GM21529 (cell line): ENCODE measurements at regions not wholly inside any gene's neighbourhood (a gene's known extent, or its start where the extent isn't known, plus 50 kb on each side); places are given as distances from the start of the nearest gene placed in this dataset.
"Not testable (repeated sequence)": the region's sequence is repeated elsewhere in the genome, so short reads cannot be mapped to it uniquely, and the experiment has no call there.

Experiments used
- ATAC-seq: cut with Tn5 transposase; IDR thresholded peaks from one replicate; pipeline ENCODE4 v1.9.1; 2021; ENCODE audit not compliant: unreplicated experiment

- not testable (repeated sequence) for ATAC-seq
These were observed 175.2 kb upstream of the PLGLB1 start for GRCh38 chr2:87196720-87197388.

GRCh38 chr2:87198422-87198821, 176.8 kb upstream of the PLGLB1 start:
- ATAC-seq: not testable (repeated sequence)

- not testable (repeated sequence) for ATAC-seq
These were observed 177.6 kb upstream of the PLGLB1 start for GRCh38 chr2:87199228-87199627.

- ATAC-seq: not testable (repeated sequence)
These were observed 183.0 kb upstream of the PLGLB1 start for GRCh38 chr2:87204569-87205147.

GRCh38 chr2:87212938-87213337, 191.3 kb upstream of the PLGLB1 start:
- ATAC-seq: not testable (repeated sequence)

- not testable (repeated sequence) for ATAC-seq
These were observed 195.4 kb upstream of the PLGLB1 start for GRCh38 chr2:87217005-87217404.

GRCh38 chr2:87217741-87218410, 196.2 kb upstream of the PLGLB1 start:
- peak; percentile 59 for ATAC-seq

- not testable (repeated sequence) for ATAC-seq
These were observed 199.0 kb upstream of the PLGLB1 start for GRCh38 chr2:87220651-87221050.

GRCh38 chr2:87222131-87222530, 200.5 kb upstream of the PLGLB1 start:
- ATAC-seq: not testable (repeated sequence)

GRCh38 chr2:87223873-87224272, 202.2 kb upstream of the PLGLB1 start:
- not testable (repeated sequence) for ATAC-seq

GRCh38 chr2:87229091-87229689, 207.5 kb upstream of the PLGLB1 start:
- ATAC-seq: peak; percentile 70

- not testable (repeated sequence) for ATAC-seq
These were observed 208.3 kb upstream of the PLGLB1 start for GRCh38 chr2:87229964-87230363.

GRCh38 chr2:87235333-87235981, 213.8 kb upstream of the PLGLB1 start:
- ATAC-seq: not testable (repeated sequence)

GRCh38 chr2:87237570-87238336, 216.1 kb upstream of the PLGLB1 start:
- ATAC-seq: not testable (repeated sequence)

GRCh38 chr2:87239558-87240215, 218.0 kb upstream of the PLGLB1 start:
- ATAC-seq: not testable (repeated sequence)

GRCh38 chr2:87246066-87246717, 224.5 kb upstream of the PLGLB1 start:
- ATAC-seq: not testable (repeated sequence)

- ATAC-seq: not testable (repeated sequence)
These were observed 230.4 kb upstream of the PLGLB1 start for GRCh38 chr2:87252046-87252445.

GRCh38 chr2:87254562-87254961, 232.9 kb upstream of the PLGLB1 start:
- ATAC-seq: not testable (repeated sequence)

GRCh38 chr2:87255410-87255809, 233.8 kb upstream of the PLGLB1 start:
- ATAC-seq: not testable (repeated sequence)
